ENCODE measurements at regions not wholly inside any gene's neighbourhood (a gene's known extent, or its start where the extent isn't known, plus 50 kb on each side); places are given as distances from the start of the nearest gene placed in this dataset.
"Not testable (repeated sequence)": the region's sequence is repeated elsewhere in the genome, so short reads cannot be mapped to it uniquely, and the experiment has no call there.

- in situ Hi-C loops (cut with HindIII; ENCODE audit: low pct_unique_long_range_greater_than_20kb, low sequenced_read_pairs), result no loop called here
- DNase-seq (ENCODE audit: low read depth), result no peak
Observed at GRCh38 chr5:124972703-124973102, 226.3 kb upstream of the ZNF608 start.

GRCh38 chr5:124973661-124974060, 227.2 kb upstream of the ZNF608 start:
- in situ Hi-C loops (cut with HindIII; ENCODE audit: low pct_unique_long_range_greater_than_20kb, low sequenced_read_pairs), result no loop called here
- DNase-seq (ENCODE audit: low read depth), result no peak

- DNase-seq (ENCODE audit: low read depth), result no peak
- in situ Hi-C loops (cut with HindIII; ENCODE audit: low pct_unique_long_range_greater_than_20kb, low sequenced_read_pairs), result no loop called here
Observed at GRCh38 chr5:124976086-124976485, 229.6 kb upstream of the ZNF608 start.

GRCh38 chr5:124979251-124979650, 232.8 kb upstream of the ZNF608 start:
- DNase-seq (ENCODE audit: low read depth), result peak; percentile 44
- in situ Hi-C loops (cut with HindIII; ENCODE audit: low pct_unique_long_range_greater_than_20kb, low sequenced_read_pairs), result no loop called here

GRCh38 chr5:124980163-124980941, 233.9 kb upstream of the ZNF608 start:
- no peak for DNase-seq (ENCODE audit: low read depth)
- in situ Hi-C loops (cut with HindIII; ENCODE audit: low pct_unique_long_range_greater_than_20kb, low sequenced_read_pairs), result no loop called here

- peak; percentile 58 for DNase-seq (ENCODE audit: low read depth)
- in situ Hi-C loops (cut with HindIII; ENCODE audit: low pct_unique_long_range_greater_than_20kb, low sequenced_read_pairs), result no loop called here
Observed at GRCh38 chr5:124981901-124982300, 235.5 kb upstream of the ZNF608 start.

GRCh38 chr5:124986170-124986569, 239.7 kb upstream of the ZNF608 start:
- in situ Hi-C loops (cut with HindIII; ENCODE audit: low pct_unique_long_range_greater_than_20kb, low sequenced_read_pairs), result no loop called here

GRCh38 chr5:124986667-124987066, 240.2 kb upstream of the ZNF608 start:
- in situ Hi-C loops (cut with HindIII; ENCODE audit: low pct_unique_long_range_greater_than_20kb, low sequenced_read_pairs), result no loop called here
- no peak for DNase-seq (ENCODE audit: low read depth)

More at GRCh38 chr5:124986170-124986569, 239.7 kb upstream of the ZNF608 start:
- no peak for DNase-seq (ENCODE audit: low read depth)

GRCh38 chr5:124987786-124988185, 241.3 kb upstream of the ZNF608 start:
- in situ Hi-C loops (cut with HindIII; ENCODE audit: low pct_unique_long_range_greater_than_20kb, low sequenced_read_pairs), result not testable (repeated sequence)

GRCh38 chr5:124990723-124991122, 244.3 kb upstream of the ZNF608 start:
- in situ Hi-C loops (cut with HindIII; ENCODE audit: low pct_unique_long_range_greater_than_20kb, low sequenced_read_pairs), result no loop called here
- no peak for DNase-seq (ENCODE audit: low read depth)

More at GRCh38 chr5:124987786-124988185, 241.3 kb upstream of the ZNF608 start:
- DNase-seq (ENCODE audit: low read depth), result not testable (repeated sequence)

- no peak for DNase-seq (ENCODE audit: low read depth)
- in situ Hi-C loops (cut with HindIII; ENCODE audit: low pct_unique_long_range_greater_than_20kb, low sequenced_read_pairs), result no loop called here
Observed at GRCh38 chr5:124995421-124995820, 249.0 kb upstream of the ZNF608 start.

- in situ Hi-C loops (cut with HindIII; ENCODE audit: low pct_unique_long_range_greater_than_20kb, low sequenced_read_pairs), result no loop called here
- DNase-seq (ENCODE audit: low read depth), result peak; percentile 31
Observed at GRCh38 chr5:124996023-124996763, 249.8 kb upstream of the ZNF608 start.

- in situ Hi-C loops (cut with HindIII; ENCODE audit: low pct_unique_long_range_greater_than_20kb, low sequenced_read_pairs), result no loop called here
- peak; percentile 33 for DNase-seq (ENCODE audit: low read depth)
Observed at GRCh38 chr5:124996764-124997077, 250.3 kb upstream of the ZNF608 start.

GRCh38 chr5:124997186-124997893, 250.9 kb upstream of the ZNF608 start:
- DNase-seq (ENCODE audit: low read depth), result peak; percentile 74
- in situ Hi-C loops (cut with HindIII; ENCODE audit: low pct_unique_long_range_greater_than_20kb, low sequenced_read_pairs), result no loop called here

GRCh38 chr5:124998520-124998919, 252.1 kb upstream of the ZNF608 start:
- in situ Hi-C loops (cut with HindIII; ENCODE audit: low pct_unique_long_range_greater_than_20kb, low sequenced_read_pairs), result no loop called here

GRCh38 chr5:125002727-125003598, 256.5 kb upstream of the ZNF608 start:
- no peak for DNase-seq (ENCODE audit: low read depth)
- in situ Hi-C loops (cut with HindIII; ENCODE audit: low pct_unique_long_range_greater_than_20kb, low sequenced_read_pairs), result no loop called here

More at GRCh38 chr5:124998520-124998919, 252.1 kb upstream of the ZNF608 start:
- no peak for DNase-seq (ENCODE audit: low read depth)

- in situ Hi-C loops (cut with HindIII; ENCODE audit: low pct_unique_long_range_greater_than_20kb, low sequenced_read_pairs), result no loop called here
- no peak for DNase-seq (ENCODE audit: low read depth)
Observed at GRCh38 chr5:125004009-125004408, 257.6 kb upstream of the ZNF608 start.

- DNase-seq (ENCODE audit: low read depth), result no peak
- in situ Hi-C loops (cut with HindIII; ENCODE audit: low pct_unique_long_range_greater_than_20kb, low sequenced_read_pairs), result no loop called here
Observed at GRCh38 chr5:125005266-125005665, 258.8 kb upstream of the ZNF608 start.
